ENCODE measurements at regions not wholly inside any gene's neighbourhood (a gene's known extent, or its start where the extent isn't known, plus 50 kb on each side); places are given as distances from the start of the nearest gene placed in this dataset.

- H3K4me1 ChIP-seq, result no peaks in the 10 kb centered on the region
These were observed 333.4 kb upstream of the TBC1D5 start for GRCh38 chr3:18075799-18076198.

GRCh38 chr3:18071833-18072232 lies 329.4 kb upstream of the TBC1D5 start:
- Histone ChIP-seq H3K9me3 (no peaks in the 10 kb centered on the region), H3K4me3 (ENCODE audit: low read depth, low read length) (no peak overlapping the region), H3K4me1 (no peaks in the 10 kb centered on the region), H3K27me3 (no peaks in the 10 kb centered on the region), H3K36me3 (no peaks in the 10 kb centered on the region)
- no peak for TF ChIP-seq CTCF (IDR thresholded peaks at IDR 0.05; ENCODE audit: low read depth, low read length)
- DNase-seq, result no peak

More at GRCh38 chr3:18075799-18076198, 333.4 kb upstream of the TBC1D5 start:
- H3K4me3 ChIP-seq (ENCODE audit: low read depth, low read length), result no peak overlapping the region
- TF ChIP-seq CTCF (IDR thresholded peaks at IDR 0.05; ENCODE audit: low read depth, low read length), result no peak
- DNase-seq, result no peak
- H3K9me3 ChIP-seq, result no peaks in the 10 kb centered on the region
- no peaks in the 10 kb centered on the region for H3K36me3 ChIP-seq
- H3K27me3 ChIP-seq, result no peaks in the 10 kb centered on the region

GRCh38 chr3:18070944-18071343 lies 328.5 kb upstream of the TBC1D5 start:
- no peaks in the 10 kb centered on the region for H3K27me3 ChIP-seq
- no peak overlapping the region for H3K4me3 ChIP-seq (ENCODE audit: low read depth, low read length)
- no peaks in the 10 kb centered on the region for H3K9me3 ChIP-seq
- TF ChIP-seq CTCF (IDR thresholded peaks at IDR 0.05; ENCODE audit: low read depth, low read length), result no peak
- no peak for DNase-seq
- no peaks in the 10 kb centered on the region for H3K36me3 ChIP-seq
- H3K4me1 ChIP-seq, result no peaks in the 10 kb centered on the region

DNA sequence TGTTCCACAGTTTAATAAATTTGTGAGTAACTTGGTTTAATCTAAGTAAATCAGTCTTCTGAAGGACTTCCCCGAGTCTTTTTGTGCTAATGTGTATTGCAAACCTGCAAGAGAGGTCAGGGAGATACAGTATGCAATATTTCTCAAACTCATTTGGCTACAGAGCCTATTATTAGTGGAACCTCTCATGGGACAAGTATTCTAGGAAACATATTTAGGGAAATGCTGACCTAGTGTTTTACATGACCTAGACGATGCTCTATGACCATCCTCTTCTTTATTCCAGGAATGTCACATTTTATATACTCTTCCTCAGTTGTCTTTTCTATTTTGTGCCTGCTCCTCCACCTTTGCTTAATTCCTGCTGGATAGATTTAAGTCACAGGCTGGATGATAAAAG lies 327.8 kb upstream of the TBC1D5 start:
- Histone ChIP-seq H3K27me3 (no peaks in the 10 kb centered on the region), H3K4me1 (no peaks in the 10 kb centered on the region), H3K36me3 (no peaks in the 10 kb centered on the region), H3K4me3 (ENCODE audit: low read depth, low read length) (no peak overlapping the region), H3K9me3 (no peaks in the 10 kb centered on the region)
- no peak for TF ChIP-seq CTCF (IDR thresholded peaks at IDR 0.05; ENCODE audit: low read depth, low read length)
- no peak for DNase-seq

DNA sequence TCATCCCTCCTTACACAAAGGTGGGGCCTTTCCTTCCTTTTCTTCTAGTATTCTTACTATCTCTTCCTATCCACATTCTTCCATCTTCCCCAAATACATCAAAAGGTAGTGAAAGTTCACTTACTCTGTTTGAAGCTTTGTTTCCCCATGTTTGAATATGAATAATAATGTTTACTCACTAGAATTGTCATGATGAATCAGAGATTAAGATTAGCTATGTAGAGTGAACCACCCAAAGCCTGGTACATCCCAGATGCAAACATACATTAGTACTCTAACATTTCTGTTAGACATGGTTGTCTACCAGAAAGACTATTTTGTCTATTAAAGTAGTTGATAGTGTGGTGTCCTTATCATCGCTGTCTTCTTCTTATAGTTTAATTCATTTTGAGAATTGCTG lies 327.1 kb upstream of the TBC1D5 start:
- Histone ChIP-seq H3K4me1 (no peaks in the 10 kb centered on the region), H3K4me3 (ENCODE audit: low read depth, low read length) (no peak overlapping the region), H3K9me3 (no peaks in the 10 kb centered on the region), H3K27me3 (no peaks in the 10 kb centered on the region), H3K36me3 (no peaks in the 10 kb centered on the region)
- TF ChIP-seq CTCF (IDR thresholded peaks at IDR 0.05; ENCODE audit: low read depth, low read length), result no peak
- DNase-seq, result no peak

GRCh38 chr3:18066899-18067582 lies 324.6 kb upstream of the TBC1D5 start:
- Histone ChIP-seq H3K4me3 (ENCODE audit: low read depth, low read length) (no peak overlapping the region), H3K4me1 (no peaks in the 10 kb centered on the region), H3K27me3 (no peaks in the 10 kb centered on the region), H3K9me3 (no peaks in the 10 kb centered on the region), H3K36me3 (no peaks in the 10 kb centered on the region)
- TF ChIP-seq CTCF (IDR thresholded peaks at IDR 0.05; ENCODE audit: low read depth, low read length), result no peak
- DNase-seq, result no peak
